ENCODE measurements at regions not wholly inside any gene's neighbourhood (a gene's known extent, or its start where the extent isn't known, plus 50 kb on each side); places are given as distances from the start of the nearest gene placed in this dataset.
"Not testable (repeated sequence)": the region's sequence is repeated elsewhere in the genome, so short reads cannot be mapped to it uniquely, and the experiment has no call there.

GRCh38 chr13:23025864-23026608 is 154.7 kb upstream of the SGCG start:
- DNase-seq (ENCODE audit: low read depth) = peak; percentile 10

DNA sequence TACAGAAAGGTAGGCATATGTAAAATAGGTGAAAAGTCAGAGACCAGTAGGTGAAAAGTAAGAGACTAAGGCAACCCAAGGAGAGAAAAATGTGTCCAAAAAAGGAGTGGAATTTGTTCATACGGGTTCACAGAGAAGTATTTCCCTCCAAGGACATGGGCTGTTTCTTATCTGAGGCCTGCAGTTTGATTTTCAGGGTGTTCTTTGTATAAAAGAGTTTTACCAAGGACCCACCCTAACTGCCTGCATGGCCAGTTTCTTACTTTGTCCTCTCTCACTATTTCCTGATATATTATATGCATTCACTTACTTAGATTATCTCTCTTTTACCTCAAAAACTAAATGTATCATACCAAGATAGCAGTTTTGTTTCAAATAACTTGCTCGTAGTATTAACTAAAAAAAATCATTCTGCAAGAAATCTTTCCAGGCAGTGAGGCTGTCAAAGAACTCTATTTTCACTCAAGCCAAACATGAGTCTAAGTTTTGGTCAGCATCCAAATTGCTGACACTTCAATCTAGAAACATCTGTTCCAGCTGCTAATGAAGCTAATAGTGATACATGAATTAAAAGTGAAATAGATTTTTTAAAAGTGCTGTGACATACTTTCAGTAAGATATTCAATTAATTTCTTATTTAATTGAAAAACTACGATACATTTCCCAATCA is 141.4 kb upstream of the SGCG start:
- no peak for DNase-seq (ENCODE audit: low read depth)

DNA sequence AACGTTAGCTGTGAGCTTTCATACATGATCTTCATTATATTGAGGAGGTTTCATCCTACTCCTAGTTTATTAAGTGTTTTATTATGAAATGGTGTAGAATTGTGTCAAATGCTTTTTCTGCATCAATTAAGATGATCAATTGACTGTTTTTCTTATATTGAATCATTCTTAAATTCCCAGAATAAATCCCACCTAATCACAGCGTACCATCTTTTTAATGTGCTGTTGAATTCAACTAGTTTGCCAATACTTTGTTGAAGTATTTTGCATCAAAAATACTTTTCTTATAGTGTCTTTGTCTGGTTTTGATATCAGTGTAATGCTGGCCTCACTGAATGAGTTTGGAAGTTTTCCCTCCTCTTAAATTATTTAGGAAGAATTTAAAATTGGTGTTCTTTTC is 138.6 kb upstream of the SGCG start:
- DNase-seq (ENCODE audit: low read depth) = no peak

- no peak for DNase-seq (ENCODE audit: low read depth)
Observed at GRCh38 chr13:23044906-23045305, 135.9 kb upstream of the SGCG start.

DNA sequence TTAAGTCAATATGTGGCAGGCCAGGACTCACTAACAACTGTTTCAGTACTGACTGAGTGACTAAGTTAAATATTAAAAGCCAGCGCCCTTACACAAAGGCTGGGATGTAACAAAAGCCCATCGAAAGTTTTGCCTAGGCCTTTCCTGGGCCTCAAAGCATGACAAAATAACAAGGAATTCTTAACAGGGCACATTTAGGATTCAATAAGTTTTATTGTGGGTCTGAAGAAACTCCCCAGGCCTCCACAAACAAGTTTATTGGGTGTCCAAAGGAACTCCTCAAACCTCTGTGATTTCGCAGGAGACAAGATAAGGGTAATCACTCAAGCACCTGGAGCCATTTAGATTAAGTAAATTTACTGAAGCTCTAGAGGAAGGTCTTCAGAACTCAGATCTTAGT is 130.7 kb upstream of the SGCG start:
- no peak for DNase-seq (ENCODE audit: low read depth)

DNA sequence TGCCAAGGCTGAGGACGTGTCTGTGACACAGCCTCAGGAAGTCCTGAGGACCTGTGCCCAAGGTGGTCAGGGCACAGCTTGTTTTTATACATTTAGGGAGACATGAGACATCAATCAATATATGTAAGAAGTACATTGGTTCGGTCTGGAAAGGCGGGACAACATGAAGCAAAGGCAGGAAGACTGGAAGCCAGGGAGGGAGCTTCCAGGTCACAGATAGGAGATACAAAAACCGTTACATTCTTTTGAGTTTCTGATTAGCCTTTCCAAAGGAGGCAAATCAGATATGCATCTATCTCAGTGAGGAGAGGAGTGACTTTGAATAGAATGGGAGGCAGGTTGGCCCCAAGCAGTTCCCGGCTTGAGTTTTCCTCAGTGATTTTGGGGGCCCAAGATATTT is 127.1 kb upstream of the SGCG start:
- DNase-seq (ENCODE audit: low read depth) = not testable (repeated sequence)

DNA sequence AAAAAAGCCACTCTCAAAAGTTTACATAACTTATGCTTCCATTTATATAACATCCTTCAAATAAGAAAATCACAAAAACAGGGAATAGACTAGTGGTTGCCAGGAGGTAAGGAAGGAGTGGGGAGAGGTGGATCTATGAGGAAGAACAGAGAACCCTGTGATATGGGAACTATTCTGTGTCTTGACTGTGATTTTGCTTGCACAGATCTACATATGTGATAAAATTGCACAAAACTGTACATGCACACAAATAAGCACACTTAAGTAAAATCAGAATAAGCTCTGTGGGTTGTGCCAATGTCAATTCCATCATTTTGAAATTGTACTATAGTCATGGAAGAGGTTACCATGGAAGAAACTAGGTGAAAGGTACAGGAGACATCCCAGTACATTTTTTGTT is 121.6 kb upstream of the SGCG start:
- no peak for DNase-seq (ENCODE audit: low read depth)

DNA sequence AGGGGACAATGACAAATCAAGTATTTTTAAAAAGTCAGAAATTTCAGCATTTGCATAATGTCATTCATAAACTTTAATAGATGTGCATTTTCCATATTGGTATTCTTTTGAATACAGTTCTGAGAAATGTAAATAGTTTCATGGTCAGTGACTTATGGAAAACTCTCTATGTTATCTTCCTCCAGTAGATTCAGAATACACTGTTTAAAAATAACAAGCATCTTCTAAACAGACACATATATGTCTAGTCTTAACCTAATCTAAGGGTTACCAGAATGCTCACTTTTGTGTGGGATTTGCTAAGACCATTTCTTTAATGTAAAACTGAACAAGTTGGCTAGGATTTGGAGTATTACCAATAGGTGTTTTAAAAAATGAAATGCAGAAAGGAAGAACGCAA is 119.8 kb upstream of the SGCG start:
- no peak for DNase-seq (ENCODE audit: low read depth)

GRCh38 chr13:23067129-23067528 is 113.7 kb upstream of the SGCG start:
- DNase-seq (ENCODE audit: low read depth) = no peak

DNA sequence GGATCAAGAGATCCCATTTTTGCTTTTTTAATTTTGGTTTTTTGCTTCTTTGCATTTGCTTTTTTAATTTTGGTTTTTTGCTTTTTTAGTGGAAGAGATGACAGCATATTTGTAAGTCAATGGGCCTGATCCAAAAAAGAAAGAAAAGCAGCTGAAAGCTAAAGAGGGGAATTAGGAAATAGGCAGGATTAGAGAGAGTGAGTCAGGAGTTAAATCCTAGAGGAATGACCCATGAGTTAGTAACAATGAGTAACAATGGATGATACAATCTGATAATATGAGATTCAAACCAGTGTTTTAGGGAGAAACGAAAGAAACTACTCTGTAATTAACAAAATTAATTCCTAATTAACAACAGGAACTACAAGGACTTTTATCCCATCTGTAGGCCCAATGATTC is 111.2 kb upstream of the SGCG start:
- peak; percentile 36 for DNase-seq (ENCODE audit: low read depth)

DNA sequence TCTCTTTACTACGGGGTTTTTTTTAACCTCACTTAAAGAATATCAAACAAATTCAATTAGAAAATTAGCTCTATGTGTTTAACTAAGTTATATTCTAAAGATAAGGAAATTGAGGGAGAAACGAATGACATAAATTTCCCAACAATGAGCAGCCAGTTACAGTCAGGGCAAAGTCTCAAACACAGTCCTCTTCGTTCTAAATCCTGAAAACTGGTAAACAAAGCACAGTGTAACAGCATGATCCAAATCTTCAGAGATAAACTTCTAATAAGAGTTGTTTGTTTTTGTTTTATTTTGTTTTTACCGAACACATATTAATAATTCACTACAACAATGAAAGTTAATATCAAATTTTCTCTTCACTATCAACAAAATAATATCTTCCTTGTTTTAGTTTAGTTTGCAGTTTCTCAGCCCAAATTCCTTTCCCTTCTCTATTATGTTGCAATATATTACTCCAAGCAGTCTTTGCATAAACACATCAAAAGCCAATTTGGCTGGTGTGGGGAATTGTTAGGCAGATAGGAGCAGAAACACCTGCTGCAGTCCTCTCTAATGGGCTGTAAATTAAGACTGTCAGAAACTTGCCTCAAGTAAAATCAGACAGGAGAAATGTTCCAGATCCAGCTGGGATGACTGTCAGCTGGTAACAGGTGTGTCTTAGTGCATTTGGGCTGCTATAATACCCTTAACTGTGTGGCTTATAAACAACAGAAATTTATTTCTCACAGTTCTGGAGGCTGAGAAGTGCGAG is 106.5 kb upstream of the SGCG start:
- no peak for DNase-seq (ENCODE audit: low read depth)

DNA sequence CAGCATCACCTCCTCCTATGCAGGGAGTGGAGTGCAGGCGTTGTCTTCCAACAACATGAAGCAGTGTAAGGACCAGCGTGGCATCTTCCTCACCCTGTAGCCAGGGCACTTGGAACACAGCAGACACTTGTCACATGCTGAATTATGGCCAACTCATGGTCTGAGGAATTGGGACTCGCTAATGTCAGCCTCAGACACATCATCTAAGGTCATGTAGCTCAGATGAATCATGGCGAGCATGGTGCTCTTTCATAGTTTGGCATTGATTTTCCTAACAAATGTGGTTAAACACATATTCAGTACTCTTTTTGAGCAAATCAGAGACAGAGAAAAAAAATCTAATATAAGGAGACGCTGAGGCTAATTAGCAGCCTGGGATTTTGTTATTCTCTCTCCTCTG is 99.6 kb upstream of the SGCG start:
- DNase-seq (ENCODE audit: low read depth) = no peak

- no peak for DNase-seq (ENCODE audit: low read depth)
Observed at GRCh38 chr13:23081901-23082300, 98.9 kb upstream of the SGCG start.

DNA sequence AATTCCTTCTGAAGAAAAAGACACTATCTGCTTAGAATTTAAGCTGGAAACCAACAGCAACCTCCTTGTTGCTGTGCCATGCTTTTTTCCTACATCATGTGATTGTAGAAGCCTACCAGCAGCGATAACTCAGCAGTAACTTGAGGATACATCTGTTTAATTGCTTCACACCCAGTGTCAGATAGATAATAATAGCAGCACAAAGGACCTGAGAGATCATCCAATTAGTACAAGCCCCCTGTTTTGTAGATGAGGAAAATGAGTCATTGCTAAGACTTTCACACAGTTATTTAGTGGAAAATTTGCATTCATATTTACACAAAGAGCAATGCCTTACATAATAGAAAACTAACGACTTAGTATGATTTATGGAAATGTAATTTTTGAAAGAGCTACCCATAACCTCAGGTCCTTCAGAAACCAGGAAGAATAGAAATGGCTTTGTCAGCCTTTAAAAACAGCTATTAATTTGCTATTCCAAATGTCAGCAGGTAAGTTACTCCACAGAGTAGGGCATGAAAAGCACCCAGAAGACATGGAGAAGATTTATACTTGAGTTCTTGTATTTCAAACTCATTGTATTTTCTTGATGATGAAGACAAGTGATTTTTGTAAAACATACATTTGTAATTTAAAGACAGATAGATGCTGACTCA is 93.7 kb upstream of the SGCG start:
- DNase-seq (ENCODE audit: low read depth) = no peak

DNA sequence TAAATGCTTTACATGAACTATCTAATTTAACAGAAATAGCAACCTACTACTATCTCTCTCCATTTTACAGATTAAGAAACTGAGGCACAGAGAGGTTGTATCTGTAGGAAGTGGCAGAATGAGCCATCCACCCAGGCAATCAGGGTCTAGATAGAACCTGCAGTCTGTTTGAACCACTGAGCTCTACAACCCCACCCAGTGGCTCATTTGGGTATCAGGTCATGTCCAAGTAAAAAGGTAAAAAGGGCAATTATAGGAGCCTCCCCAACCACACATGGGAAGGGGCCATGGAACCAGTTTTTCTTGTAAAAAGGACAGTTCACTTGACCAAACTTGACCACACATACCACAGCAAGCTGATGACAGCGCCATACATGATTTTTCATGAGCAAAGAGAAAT is 92.9 kb upstream of the SGCG start:
- DNase-seq (ENCODE audit: low read depth) = peak; percentile 25

- no peak for DNase-seq (ENCODE audit: low read depth)
Observed at GRCh38 chr13:23098161-23098907, 82.4 kb upstream of the SGCG start.

DNA sequence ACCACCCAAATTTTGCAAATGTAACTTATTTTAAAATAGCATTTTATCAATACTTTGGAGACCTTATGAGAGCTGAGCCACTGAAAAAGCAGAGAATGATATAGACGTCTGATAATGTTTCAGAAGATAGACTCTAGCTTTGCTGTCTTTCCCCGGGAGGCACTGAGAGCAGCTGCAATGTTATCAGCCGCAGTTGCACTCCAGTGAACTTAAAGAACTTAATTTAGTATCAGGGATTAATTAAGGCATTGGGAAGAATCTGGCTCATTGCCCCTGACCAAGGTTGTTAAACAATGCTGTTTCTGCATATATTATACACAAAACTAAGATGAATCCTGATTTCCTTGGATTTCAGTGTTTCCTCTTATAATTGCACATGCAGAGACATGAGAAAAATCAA is 75.7 kb upstream of the SGCG start:
- DNase-seq (ENCODE audit: low read depth) = no peak

DNA sequence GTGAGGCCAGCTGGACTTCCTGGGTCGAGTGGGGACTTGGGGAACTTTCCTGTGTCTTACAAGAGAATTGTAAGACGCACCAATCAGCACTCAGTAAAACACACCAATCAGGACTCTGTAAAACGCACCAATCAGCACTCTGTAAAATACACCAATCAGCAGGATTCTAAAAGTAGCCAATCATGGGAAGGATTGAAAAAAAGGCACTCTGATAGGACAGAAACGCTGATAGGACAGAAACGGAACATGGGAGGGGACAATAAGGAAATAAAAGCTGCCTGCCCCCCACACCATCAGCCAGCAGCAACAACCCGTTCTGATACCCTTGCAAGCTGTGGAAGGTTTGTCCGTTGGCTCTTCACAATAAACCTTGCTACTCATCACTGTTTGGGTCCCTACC is 73.1 kb upstream of the SGCG start:
- peak; percentile 15 for DNase-seq (ENCODE audit: low read depth)

GRCh38 chr13:23119131-23119530 is 61.6 kb upstream of the SGCG start:
- no peak for DNase-seq (ENCODE audit: low read depth)

- DNase-seq (ENCODE audit: low read depth) = not testable (repeated sequence)
Observed at GRCh38 chr13:23127540-23127939, 53.2 kb upstream of the SGCG start.

GRCh38 chr13:23129331-23129730 is 51.4 kb upstream of the SGCG start:
- no peak for DNase-seq (ENCODE audit: low read depth)
